GM18867 (cell line): ENCODE measurements at regions not wholly inside any gene's neighbourhood (a gene's known extent, or its start where the extent isn't known, plus 50 kb on each side); places are given as distances from the start of the nearest gene placed in this dataset.
"Not testable (repeated sequence)": the region's sequence is repeated elsewhere in the genome, so short reads cannot be mapped to it uniquely, and the experiment has no call there.

Experiments used
- ATAC-seq: cut with Tn5 transposase; IDR thresholded peaks from one replicate; pipeline ENCODE4 v1.9.1; 2021; ENCODE audit warnings: mild to moderate bottlenecking, moderate library complexity; ENCODE audit not compliant: unreplicated experiment

- ATAC-seq, result no peak
These were observed 73.8 kb downstream of the SLC25A46 start for GRCh38 chr5:110812639-110813038.

GRCh38 chr5:110815916-110816605, 77.3 kb downstream of the SLC25A46 start:
- ATAC-seq, result no peak

GRCh38 chr5:110817459-110817858, 78.7 kb downstream of the SLC25A46 start:
- no peak for ATAC-seq

- no peak for ATAC-seq
These were observed 84.8 kb downstream of the SLC25A46 start for GRCh38 chr5:110823571-110823970.

- ATAC-seq, result no peak
These were observed 86.2 kb downstream of the SLC25A46 start for GRCh38 chr5:110824936-110825441.

- peak; percentile 82 for ATAC-seq
These were observed 93.9 kb downstream of the SLC25A46 start for GRCh38 chr5:110832683-110833082.

- ATAC-seq, result not testable (repeated sequence)
These were observed 96.1 kb downstream of the SLC25A46 start for GRCh38 chr5:110834933-110835332.

- no peak for ATAC-seq
These were observed 98.0 kb downstream of the SLC25A46 start for GRCh38 chr5:110836851-110837250.

GRCh38 chr5:110838357-110838756, 99.5 kb downstream of the SLC25A46 start:
- ATAC-seq, result not testable (repeated sequence)

GRCh38 chr5:110838961-110839360, 100.2 kb downstream of the SLC25A46 start:
- ATAC-seq, result no peak

- ATAC-seq, result no peak
These were observed 101.6 kb downstream of the SLC25A46 start for GRCh38 chr5:110840347-110840960.

GRCh38 chr5:110841137-110841536, 102.3 kb downstream of the SLC25A46 start:
- ATAC-seq, result no peak

- ATAC-seq, result no peak
These were observed 104.1 kb downstream of the SLC25A46 start for GRCh38 chr5:110842948-110843347.

- no peak for ATAC-seq
These were observed 105.4 kb downstream of the SLC25A46 start for GRCh38 chr5:110844251-110844650.

GRCh38 chr5:110846398-110847001, 107.7 kb downstream of the SLC25A46 start:
- ATAC-seq, result no peak

- ATAC-seq, result no peak
These were observed 112.5 kb downstream of the SLC25A46 start for GRCh38 chr5:110851357-110851756.

- peak; percentile 99 for ATAC-seq
These were observed 113.2 kb downstream of the SLC25A46 start for GRCh38 chr5:110852053-110852452.

GRCh38 chr5:110852541-110852940, 113.7 kb downstream of the SLC25A46 start:
- ATAC-seq, result no peak

GRCh38 chr5:110853267-110853666, 114.5 kb downstream of the SLC25A46 start:
- ATAC-seq, result no peak

GRCh38 chr5:110854200-110854599, 115.4 kb downstream of the SLC25A46 start:
- ATAC-seq, result no peak

GRCh38 chr5:110855961-110856360, 117.2 kb downstream of the SLC25A46 start:
- ATAC-seq, result no peak
